ENCODE measurements at regions not wholly inside any gene's neighbourhood (a gene's known extent, or its start where the extent isn't known, plus 50 kb on each side); places are given as distances from the start of the nearest gene placed in this dataset.

DNA sequence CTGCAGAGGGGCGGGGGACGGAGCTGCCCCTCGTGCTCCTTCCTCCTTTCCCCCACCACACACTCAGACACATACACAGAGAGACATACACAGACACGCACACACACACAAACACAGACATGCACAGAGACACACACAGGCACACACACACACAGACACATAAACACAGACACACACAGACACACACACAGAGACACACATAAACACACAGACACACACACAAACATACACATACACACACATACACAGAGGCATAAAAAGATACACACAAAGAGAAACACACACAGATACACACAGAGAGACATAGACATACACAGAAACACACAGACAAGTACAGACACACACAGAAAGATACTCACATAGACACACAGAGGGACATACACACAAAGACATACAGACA is 136.0 kb downstream of the UQCRFS1 start:
- TF ChIP-seq SALL2 (tag by site-specific recombination; IDR thresholded peaks at IDR 0.05; ENCODE audit: borderline replicate concordance) = peak; percentile 30; the same call in 1 of the 2 replicates
- peak; percentile 44; the same call in 1 of the 2 replicates for TF ChIP-seq ZNF239 (tag by site-specific recombination; IDR thresholded peaks at IDR 0.05)
- TF ChIP-seq, protein P1, sequence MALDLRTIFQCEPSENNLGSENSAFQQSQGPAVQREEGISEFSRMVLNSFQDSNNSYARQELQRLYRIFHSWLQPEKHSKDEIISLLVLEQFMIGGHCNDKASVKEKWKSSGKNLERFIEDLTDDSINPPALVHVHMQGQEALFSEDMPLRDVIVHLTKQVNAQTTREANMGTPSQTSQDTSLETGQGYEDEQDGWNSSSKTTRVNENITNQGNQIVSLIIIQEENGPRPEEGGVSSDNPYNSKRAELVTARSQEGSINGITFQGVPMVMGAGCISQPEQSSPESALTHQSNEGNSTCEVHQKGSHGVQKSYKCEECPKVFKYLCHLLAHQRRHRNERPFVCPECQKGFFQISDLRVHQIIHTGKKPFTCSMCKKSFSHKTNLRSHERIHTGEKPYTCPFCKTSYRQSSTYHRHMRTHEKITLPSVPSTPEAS (tag by site-specific recombination; IDR thresholded peaks at IDR 0.05) = peak; percentile 98
- TF ChIP-seq ZNF777 (tag by site-specific recombination; IDR thresholded peaks at IDR 0.05; ENCODE audit: borderline replicate concordance) = peak; percentile 19; the same call in 1 of the 2 replicates
- TF ChIP-seq, protein P2, sequence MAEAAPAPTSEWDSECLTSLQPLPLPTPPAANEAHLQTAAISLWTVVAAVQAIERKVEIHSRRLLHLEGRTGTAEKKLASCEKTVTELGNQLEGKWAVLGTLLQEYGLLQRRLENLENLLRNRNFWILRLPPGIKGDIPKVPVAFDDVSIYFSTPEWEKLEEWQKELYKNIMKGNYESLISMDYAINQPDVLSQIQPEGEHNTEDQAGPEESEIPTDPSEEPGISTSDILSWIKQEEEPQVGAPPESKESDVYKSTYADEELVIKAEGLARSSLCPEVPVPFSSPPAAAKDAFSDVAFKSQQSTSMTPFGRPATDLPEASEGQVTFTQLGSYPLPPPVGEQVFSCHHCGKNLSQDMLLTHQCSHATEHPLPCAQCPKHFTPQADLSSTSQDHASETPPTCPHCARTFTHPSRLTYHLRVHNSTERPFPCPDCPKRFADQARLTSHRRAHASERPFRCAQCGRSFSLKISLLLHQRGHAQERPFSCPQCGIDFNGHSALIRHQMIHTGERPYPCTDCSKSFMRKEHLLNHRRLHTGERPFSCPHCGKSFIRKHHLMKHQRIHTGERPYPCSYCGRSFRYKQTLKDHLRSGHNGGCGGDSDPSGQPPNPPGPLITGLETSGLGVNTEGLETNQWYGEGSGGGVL (tag by site-specific recombination; IDR thresholded peaks at IDR 0.05) = no peak
- no peak for TF ChIP-seq OVOL3 (tag by site-specific recombination; IDR thresholded peaks at IDR 0.05)
- TF ChIP-seq ZNF571 (tag by site-specific recombination; IDR thresholded peaks at IDR 0.05) = peak; percentile 38; the same call in 1 of the 2 replicates
- TF ChIP-seq, protein P3, sequence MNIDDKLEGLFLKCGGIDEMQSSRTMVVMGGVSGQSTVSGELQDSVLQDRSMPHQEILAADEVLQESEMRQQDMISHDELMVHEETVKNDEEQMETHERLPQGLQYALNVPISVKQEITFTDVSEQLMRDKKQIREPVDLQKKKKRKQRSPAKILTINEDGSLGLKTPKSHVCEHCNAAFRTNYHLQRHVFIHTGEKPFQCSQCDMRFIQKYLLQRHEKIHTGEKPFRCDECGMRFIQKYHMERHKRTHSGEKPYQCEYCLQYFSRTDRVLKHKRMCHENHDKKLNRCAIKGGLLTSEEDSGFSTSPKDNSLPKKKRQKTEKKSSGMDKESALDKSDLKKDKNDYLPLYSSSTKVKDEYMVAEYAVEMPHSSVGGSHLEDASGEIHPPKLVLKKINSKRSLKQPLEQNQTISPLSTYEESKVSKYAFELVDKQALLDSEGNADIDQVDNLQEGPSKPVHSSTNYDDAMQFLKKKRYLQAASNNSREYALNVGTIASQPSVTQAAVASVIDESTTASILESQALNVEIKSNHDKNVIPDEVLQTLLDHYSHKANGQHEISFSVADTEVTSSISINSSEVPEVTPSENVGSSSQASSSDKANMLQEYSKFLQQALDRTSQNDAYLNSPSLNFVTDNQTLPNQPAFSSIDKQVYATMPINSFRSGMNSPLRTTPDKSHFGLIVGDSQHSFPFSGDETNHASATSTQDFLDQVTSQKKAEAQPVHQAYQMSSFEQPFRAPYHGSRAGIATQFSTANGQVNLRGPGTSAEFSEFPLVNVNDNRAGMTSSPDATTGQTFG (tag by site-specific recombination; IDR thresholded peaks at IDR 0.05; ENCODE audit: borderline replicate concordance) = 0 out of 2 replicates have a peak, but pooled peaks have one; percentile 61
- TF ChIP-seq ZNF776 (tag by site-specific recombination; IDR thresholded peaks at IDR 0.05; ENCODE audit: borderline replicate concordance) = peak; percentile 73; the same call in 1 of the 2 replicates
- TF ChIP-seq, protein P4, sequence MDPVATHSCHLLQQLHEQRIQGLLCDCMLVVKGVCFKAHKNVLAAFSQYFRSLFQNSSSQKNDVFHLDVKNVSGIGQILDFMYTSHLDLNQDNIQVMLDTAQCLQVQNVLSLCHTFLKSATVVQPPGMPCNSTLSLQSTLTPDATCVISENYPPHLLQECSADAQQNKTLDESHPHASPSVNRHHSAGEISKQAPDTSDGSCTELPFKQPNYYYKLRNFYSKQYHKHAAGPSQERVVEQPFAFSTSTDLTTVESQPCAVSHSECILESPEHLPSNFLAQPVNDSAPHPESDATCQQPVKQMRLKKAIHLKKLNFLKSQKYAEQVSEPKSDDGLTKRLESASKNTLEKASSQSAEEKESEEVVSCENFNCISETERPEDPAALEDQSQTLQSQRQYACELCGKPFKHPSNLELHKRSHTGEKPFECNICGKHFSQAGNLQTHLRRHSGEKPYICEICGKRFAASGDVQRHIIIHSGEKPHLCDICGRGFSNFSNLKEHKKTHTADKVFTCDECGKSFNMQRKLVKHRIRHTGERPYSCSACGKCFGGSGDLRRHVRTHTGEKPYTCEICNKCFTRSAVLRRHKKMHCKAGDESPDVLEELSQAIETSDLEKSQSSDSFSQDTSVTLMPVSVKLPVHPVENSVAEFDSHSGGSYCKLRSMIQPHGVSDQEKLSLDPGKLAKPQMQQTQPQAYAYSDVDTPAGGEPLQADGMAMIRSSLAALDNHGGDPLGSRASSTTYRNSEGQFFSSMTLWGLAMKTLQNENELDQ (tag by site-specific recombination; IDR thresholded peaks at IDR 0.05; ENCODE audit: low read depth) = no peak
- no peak for TF ChIP-seq MEIS1 (CRISPR knock-in tag; IDR thresholded peaks at IDR 0.05; ENCODE audit: borderline replicate concordance)
- TF ChIP-seq ZNF354C (tag by site-specific recombination; IDR thresholded peaks at IDR 0.05; ENCODE audit: borderline replicate concordance, low read depth) = 0 out of 2 replicates have a peak, but pooled peaks have one; percentile 13
- peak; percentile 91; the same call in 1 of the 2 replicates for TF ChIP-seq ZNF521 (tag by site-specific recombination; IDR thresholded peaks at IDR 0.05)
- peak; percentile 74; the same call in 1 of the 2 replicates for TF ChIP-seq ZNF514 (tag by site-specific recombination; IDR thresholded peaks at IDR 0.05)
- TF ChIP-seq ZNF585B (tag by site-specific recombination; IDR thresholded peaks at IDR 0.05) = no peak
- peak; percentile 67; the same call in 1 of the 2 replicates for TF ChIP-seq ZNF544 (tag by site-specific recombination; IDR thresholded peaks at IDR 0.05)
- no peak for TF ChIP-seq ZNF274 (IDR thresholded peaks at IDR 0.05; ENCODE audit: low read length)
- 0 out of 2 replicates have a peak, but pooled peaks have one; percentile 66 for TF ChIP-seq ZNF274 (tag by site-specific recombination; IDR thresholded peaks at IDR 0.05; ENCODE audit: borderline replicate concordance)
- Histone ChIP-seq H3K36me3 (ENCODE audit: control insufficient read depth in 2 of 2, insufficient read depth in 1 of 2, low read length in 2 of 2) (no peaks in the 10 kb centered on the region), H3K9me3 (ENCODE audit: control insufficient read depth, insufficient read depth, low read depth, low read length) (peaks cover under 1% of the 10 kb centered on the region; the same call in 1 of the 2 replicates), H3K4me3 (ENCODE audit: low read depth, low read length) (no peak overlapping the region), H3K4me1 (ENCODE audit: control insufficient read depth, insufficient read depth, low read length) (no peaks in the 10 kb centered on the region), H3K27ac (ENCODE audit: extremely low read depth, low read depth, low read length) (no peak overlapping the region)
- ChIA-PET POLR2A (no interaction called here), CTCF (interaction anchor here (0.6 to 2.5 kb wide), 6 partner anchors 7 to 297 kb away, joined by 3 to 12 read pairs (median 4); no protein-coding TSS in a partner anchor)
